ENCODE measurements at regions not wholly inside any gene's neighbourhood (a gene's known extent, or its start where the extent isn't known, plus 50 kb on each side); places are given as distances from the start of the nearest gene placed in this dataset.

DNA sequence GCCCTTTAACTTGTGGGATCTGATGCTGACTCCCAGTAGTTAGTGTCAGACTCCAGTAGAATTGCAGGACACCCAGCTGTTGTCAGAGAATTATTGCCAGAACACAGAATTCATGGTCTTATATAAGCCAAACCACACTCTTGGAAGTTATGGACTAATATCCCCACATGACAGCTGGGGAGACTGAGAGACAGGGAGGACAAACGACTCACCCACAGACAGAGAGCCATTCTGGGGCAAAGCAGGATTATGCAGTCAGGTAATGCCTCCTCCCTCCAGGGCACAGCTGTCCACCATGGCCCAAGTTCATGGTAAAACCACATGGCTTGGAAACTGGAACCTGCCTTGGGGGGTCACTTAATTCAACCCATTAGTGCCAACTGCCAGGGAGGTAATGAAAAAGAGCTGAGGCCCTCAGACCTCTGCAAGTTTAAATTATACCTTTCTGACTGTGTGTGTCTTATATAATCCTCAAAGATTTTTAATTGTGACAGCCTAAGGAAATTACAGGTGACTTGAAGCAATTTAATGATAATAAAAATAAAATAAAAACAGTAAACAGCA is 299.5 kb downstream of the BUD13 start:
- DNase-seq (ENCODE audit: low spot score): no peak

DNA sequence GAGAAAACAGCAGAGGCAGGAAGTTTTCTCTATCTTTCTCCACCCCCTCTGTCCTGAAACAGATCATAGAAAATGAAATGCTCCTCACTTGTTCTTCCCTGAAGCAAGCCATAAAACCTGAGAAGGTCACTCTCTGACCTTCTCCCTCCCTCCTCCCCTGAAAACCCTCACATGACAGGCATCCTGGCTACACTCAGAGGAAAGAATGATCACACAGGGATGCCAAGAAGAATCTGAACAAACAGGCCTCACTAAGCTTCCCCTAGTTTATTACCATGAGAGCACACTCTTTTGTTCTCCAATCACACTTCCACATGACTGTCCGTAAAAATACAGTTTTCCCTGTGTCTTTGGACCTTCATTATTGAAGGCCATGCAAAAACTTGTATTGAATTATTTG is 300.1 kb downstream of the BUD13 start:
- no peak for DNase-seq (ENCODE audit: low spot score)

- DNase-seq (ENCODE audit: low spot score): no peak
Observed at GRCh38 chr11:116471608-116472256, 301.1 kb downstream of the BUD13 start.

DNA sequence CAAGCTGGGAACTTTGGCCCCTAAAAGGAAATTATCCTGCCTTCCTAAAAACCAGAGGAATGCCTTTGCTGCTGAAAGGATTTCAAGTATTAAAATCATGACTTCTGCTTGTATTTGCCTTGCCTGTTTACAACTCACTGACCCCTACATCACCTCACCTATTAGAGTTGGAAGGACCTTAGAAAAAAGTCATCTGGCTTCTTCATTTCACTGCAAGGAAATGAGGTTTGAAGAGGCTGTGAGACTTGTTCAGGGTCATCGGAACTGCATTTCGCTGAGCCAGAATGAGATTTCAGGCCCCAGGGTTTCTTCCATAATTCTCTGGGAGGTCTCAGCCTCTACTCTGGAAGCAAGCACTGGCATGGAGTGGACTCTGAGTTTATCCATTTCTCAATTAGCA is 304.1 kb downstream of the BUD13 start:
- no peak for DNase-seq (ENCODE audit: low spot score)

DNA sequence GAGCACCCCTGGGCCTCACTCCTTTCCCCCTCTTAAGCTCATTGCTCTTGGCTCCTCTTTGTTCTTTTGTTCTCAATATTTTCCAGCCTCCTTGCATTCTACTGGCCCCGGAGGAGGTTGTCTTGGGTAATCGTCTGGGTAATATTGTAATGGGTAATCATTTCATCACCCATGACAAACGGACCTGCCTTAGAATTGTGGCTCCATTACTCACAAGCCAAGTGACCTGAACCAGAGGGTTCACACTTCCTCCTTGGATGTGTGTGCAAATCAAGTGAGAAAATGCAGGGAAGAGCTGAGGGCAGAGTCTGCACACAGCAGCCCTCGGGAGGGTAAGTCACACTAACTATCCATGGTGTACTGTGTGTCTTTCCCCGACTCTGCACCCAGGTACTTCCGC is 305.0 kb downstream of the BUD13 start:
- DNase-seq (ENCODE audit: low spot score): no peak

DNA sequence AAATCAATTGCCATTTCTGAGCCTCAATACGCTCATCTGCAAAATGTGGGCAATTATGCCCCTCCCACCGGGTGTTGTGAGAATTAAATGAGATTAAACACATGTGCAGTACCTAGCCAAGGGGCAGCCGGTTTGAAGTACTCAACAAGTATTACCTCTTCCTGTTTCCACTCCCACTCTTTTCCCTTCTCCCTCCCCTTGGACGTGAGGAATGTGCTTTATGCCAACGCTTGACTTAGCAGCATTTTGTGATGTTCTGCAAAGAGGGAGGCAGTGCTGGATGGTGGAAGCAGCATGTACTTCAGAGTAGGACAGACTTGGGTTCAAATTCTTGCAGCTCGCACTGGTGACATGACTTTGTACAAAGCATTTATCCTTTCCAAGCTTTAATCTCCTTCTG is 306.0 kb downstream of the BUD13 start:
- DNase-seq (ENCODE audit: low spot score): no peak

DNA sequence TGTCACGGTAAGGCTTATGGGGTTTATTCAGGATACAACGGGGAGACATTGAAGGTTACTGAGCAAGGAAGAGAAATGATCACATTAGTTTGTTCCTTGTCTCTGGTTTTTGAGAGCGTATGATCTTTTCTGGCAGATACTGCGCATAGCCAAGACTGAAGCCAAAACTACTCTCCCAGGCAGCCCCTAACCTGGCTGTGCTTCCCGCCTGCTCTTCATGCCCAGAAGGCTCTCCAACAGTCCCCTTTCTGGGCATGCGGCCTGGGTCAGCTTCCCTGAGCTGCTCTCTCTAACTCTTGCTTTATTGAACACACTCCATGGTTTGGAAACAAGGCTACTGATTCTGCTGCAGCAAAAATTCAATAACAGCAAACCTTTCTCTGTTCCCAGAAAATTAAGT is 306.6 kb downstream of the BUD13 start:
- DNase-seq (ENCODE audit: low spot score): no peak

DNA sequence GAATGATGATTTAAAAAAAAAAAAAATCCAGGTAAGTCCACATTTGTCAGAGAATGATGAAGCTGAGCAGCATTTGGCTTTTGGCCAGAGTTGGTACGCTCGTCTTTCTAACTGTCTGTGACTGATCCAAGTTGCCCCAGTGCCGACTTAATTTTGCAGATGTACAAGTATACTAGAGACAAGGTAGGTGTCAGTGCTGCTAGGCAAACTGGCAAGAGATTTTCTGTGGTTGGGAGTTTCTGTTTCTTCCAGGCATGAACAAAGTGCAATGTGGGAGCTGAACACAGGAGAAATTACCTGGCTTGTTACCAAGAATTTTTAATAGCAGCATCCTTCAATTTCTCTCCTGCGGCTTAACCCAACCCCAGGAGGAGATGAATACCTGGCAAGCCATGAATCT is 307.7 kb downstream of the BUD13 start:
- DNase-seq (ENCODE audit: low spot score): no peak

- DNase-seq (ENCODE audit: low spot score): no peak
Observed at GRCh38 chr11:116461789-116462188, 311.0 kb downstream of the BUD13 start.

DNA sequence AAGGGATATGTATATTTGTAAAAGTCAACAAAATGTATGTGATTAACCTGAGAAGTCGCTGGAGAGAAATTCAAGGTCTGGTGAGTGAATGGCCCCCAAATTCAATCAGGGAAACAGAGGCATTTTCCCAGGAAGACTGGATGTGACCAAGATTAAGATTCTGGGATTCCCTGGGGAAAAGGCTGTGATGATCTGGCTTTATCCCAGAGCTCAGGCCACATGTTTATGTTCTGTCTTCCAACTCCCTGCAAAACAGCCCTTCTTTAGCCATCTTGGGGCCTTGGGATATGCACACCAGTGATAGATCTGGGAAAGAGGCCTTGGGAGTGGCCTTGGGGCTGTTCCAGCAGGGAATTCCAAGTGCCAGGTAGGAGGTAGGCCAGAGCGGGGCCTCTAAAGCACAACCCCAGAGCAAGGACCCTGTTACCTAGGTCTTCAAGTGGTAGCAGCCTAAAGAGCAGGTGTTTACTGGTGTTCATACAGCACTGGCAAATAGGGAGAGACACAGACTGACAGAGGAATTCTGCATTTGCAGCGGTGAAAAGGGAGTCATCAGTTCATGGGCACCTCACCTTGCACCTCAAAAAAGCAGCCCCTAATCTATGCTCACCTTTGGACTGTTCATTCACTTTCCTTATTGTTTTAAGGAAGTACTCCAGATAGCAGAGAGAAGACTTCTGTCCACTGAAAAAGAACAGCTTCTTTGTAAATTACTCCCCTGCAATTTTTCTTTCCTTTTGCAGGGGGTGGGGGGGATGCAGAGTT is 312.4 kb downstream of the BUD13 start:
- DNase-seq (ENCODE audit: low spot score): no peak

- DNase-seq (ENCODE audit: low spot score): no peak
Observed at GRCh38 chr11:116459185-116460045, 313.4 kb downstream of the BUD13 start.

- DNase-seq (ENCODE audit: low spot score): no peak
Observed at GRCh38 chr11:116458546-116458945, 314.2 kb downstream of the BUD13 start.

- DNase-seq (ENCODE audit: low spot score): no peak
Observed at GRCh38 chr11:116457336-116458007, 315.3 kb downstream of the BUD13 start.

DNA sequence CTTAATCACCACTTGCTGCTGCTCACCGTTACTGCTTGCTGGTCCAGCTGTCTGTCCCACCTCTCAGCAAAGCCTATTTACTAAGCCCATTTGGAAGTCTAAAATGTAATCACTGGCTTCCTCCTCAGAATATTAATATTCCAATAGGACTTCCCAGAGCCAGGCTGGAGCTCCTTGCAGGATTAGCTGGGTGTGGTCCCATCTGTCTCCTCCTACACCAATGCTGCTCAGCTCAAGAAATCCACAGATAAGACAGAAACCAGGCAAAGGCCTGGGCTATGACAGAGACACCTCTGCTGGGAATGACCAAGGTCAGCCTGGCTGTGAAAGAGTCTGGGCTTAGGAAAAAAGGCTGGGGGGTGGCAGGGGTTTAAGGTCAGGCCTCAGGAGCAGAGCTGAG is 317.8 kb downstream of the BUD13 start:
- DNase-seq (ENCODE audit: low spot score): no peak

- no peak for DNase-seq (ENCODE audit: low spot score)
Observed at GRCh38 chr11:116454020-116454645, 318.7 kb downstream of the BUD13 start.

DNA sequence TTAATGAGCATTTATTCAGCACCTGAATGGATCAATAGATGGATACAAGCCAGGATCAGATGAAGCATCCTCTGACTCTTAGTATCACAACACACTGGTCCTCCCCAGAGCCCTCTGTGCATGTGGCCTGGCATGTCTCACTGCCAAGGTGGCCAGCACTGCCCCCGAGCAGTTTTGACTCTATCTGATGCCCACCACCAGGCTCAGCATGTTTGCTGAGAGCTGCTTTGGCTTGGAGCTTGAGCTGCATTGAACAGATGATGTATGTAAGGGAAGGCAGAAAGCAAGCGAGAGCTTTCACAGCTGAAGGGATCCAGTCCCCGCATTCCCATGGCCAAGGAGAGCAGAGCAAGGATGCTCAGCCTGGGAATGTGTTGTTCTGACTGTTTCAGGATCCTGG is 320.3 kb downstream of the BUD13 start:
- DNase-seq (ENCODE audit: low spot score): no peak

- no peak for DNase-seq (ENCODE audit: low spot score)
Observed at GRCh38 chr11:116449522-116449921, 323.3 kb downstream of the BUD13 start.

DNA sequence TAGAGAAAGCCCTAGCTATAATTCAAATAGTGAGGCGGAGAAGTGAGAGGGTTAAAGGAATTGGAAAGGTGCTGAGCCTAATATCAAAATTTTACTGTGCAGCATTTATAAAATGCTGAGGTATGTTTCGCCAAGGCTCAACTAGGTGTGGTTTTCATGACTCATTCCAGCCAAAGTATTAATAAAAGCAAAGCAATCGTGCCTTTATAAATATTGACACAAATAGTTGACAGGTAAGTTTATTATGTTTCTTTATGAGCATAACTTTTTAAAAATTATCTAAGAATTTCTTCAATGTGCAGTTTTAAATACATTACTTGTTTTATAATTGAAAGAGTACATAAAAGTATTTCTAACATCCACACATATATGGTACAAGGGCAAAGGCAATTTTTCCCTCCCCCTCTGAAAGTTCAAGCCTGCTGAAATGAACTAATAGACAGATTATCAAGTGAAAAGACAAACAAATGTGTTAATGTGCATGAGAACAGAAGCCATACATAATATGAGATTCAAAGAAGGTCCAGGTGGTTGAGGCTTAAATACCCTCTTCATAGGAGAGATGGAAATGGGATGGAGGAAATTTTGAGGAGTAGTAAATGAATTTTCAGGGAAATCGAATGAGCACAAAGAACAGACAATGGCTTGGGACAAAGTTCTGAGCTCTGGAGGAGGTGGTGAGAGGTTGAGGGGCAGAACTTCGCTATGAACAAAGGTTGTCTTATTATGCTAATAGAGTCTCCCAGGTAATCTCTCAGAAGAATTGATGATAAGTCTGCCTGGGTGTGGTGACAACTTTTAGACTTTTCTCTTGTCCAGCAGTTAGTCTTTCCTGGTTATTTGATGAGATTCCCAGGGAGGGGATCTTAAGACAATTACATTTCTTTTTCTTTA is 326.5 kb downstream of the BUD13 start:
- no peak for DNase-seq (ENCODE audit: low spot score)

DNA sequence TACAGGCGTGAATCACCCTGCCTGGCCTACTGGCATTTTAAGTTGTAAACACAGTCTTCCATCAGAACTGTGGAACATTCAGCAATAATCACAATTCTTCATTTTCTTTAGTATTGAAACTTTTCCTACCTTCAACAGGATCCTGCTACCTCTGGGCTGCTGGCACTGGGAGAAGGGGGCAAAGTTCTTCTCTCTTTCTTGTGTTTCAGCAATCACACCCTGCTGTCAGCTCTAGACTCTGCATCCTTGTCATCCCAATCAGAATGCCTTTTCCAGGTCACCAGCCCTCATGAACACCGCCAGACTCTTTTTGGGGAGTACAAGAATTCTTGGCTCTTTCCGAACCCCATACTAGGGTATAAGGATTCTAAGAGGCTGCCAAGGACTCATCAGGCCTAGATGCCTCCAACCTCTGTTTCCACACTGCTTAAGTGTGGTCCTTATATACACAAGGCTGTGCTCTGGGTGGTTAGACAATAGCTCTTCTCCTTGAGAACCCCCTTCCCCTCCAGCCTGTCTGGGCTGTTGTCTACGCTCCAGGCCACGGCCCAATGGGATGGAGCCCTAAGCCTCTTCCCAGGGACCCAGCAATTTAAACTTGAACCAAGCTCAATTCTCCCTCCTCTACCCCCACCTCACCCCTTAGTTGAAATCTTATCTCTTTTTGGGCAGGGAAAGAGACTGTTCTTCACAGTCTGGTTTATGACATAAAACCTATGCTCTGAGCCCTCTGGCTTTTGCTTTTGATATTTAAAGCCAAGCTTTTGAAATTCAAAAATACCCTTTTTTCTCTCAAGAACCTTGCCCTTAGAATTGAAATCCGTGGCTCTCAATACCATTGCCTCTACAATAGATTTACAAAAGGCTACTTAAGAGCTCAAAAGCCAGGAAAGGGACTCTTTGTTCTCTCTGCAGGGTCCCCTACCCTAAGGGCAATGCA is 327.4 kb downstream of the BUD13 start:
- DNase-seq (ENCODE audit: low spot score): no peak
